C4-2B (cell line): ENCODE measurements at regions not wholly inside any gene's neighbourhood (a gene's known extent, or its start where the extent isn't known, plus 50 kb on each side); places are given as distances from the start of the nearest gene placed in this dataset.

ENCODE experiments used
- H3K27ac ChIP-seq: fragments of 450-650 bp; 2 replicates; pipeline ENCODE4 v1.5.1; 2017
- ZFX ChIP-seq: fragments of 450-650 bp; IDR thresholded peaks from 2 replicates; pipeline ENCODE4 v1.6.1; 2017
- TF ChIP-seq, protein P1 (sequence below): fragments of 450-650 bp; conservative IDR thresholded peaks from 2 replicates; pipeline ENCODE4 v1.5.1; 2017; ENCODE audit warnings: mild to moderate bottlenecking

DNA sequence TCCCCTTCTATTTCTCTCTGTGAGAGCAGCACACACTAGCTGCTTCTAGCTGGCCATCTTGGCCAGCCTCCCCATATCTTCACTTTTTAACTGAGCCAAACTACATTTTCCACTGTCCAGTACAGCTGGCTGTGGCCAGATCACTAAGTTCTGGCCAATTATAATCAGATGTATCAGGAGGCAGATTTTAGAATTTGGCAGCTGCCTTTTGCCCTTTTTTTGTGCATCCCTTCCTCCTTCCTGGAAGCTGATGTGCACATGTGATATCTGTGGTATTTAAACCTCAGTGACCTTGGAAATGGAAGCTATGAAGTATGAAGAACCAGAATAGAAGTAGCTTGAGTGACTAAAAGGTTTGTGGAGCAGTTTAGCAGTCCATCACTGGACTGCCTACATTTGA is 49.8 kb upstream of the ANO6 start:
- TF ChIP-seq ZFX, result no peak
- TF ChIP-seq, protein P1, sequence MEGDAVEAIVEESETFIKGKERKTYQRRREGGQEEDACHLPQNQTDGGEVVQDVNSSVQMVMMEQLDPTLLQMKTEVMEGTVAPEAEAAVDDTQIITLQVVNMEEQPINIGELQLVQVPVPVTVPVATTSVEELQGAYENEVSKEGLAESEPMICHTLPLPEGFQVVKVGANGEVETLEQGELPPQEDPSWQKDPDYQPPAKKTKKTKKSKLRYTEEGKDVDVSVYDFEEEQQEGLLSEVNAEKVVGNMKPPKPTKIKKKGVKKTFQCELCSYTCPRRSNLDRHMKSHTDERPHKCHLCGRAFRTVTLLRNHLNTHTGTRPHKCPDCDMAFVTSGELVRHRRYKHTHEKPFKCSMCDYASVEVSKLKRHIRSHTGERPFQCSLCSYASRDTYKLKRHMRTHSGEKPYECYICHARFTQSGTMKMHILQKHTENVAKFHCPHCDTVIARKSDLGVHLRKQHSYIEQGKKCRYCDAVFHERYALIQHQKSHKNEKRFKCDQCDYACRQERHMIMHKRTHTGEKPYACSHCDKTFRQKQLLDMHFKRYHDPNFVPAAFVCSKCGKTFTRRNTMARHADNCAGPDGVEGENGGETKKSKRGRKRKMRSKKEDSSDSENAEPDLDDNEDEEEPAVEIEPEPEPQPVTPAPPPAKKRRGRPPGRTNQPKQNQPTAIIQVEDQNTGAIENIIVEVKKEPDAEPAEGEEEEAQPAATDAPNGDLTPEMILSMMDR, result no peak
- no peak overlapping the region for H3K27ac ChIP-seq
